T-helper 1 cell treated with Interleukin-12 subunit alpha and Interleukin-12 subunit beta and Interleukin-4 antibody, amounts not matched to agents 30 μg/mL and 1 μg/mL, for 36 hours (primary cell): ENCODE measurements at regions not wholly inside any gene's neighbourhood (a gene's known extent, or its start where the extent isn't known, plus 50 kb on each side); places are given as distances from the start of the nearest gene placed in this dataset.

ENCODE experiments used
- H3K27ac Mint-ChIP-seq: one replicate; pipeline ENCODE4 v1.8.0; 2021; ENCODE audit warnings: mild to moderate bottlenecking, mixed read lengths
- H3K27me3 Mint-ChIP-seq: one replicate; pipeline ENCODE4 v1.8.0; 2021; ENCODE audit warnings: low read depth, mixed read lengths
- H3K36me3 Mint-ChIP-seq: one replicate; pipeline ENCODE4 v1.8.0; 2021; ENCODE audit warnings: low read depth, mixed read lengths
- H3K4me1 Mint-ChIP-seq: one replicate; pipeline ENCODE4 v1.8.0; 2021; ENCODE audit warnings: low read depth, mixed read lengths
- H3K4me3 Mint-ChIP-seq: one replicate; pipeline ENCODE4 v1.8.0; 2021; ENCODE audit warnings: mild to moderate bottlenecking, moderate library complexity, mixed read lengths
- H3K9me3 Mint-ChIP-seq: one replicate; pipeline ENCODE4 v1.8.0; 2021; ENCODE audit warnings: mixed read lengths

GRCh38 chr5:8473016-8473415 is 604.1 kb downstream of the MTRR start:
- Mint-ChIP-seq H3K27ac (no peak overlapping the region), H3K36me3 (no peaks in the 10 kb centered on the region), H3K4me3 (no peak overlapping the region), H3K9me3 (peaks cover 30% of the 10 kb centered on the region), H3K4me1 (no peaks in the 10 kb centered on the region), H3K27me3 (no peaks in the 10 kb centered on the region)

GRCh38 chr5:8473827-8474568 is 605.0 kb downstream of the MTRR start:
- H3K27me3 Mint-ChIP-seq: no peaks in the 10 kb centered on the region
- no peak overlapping the region for H3K4me3 Mint-ChIP-seq
- no peaks in the 10 kb centered on the region for H3K36me3 Mint-ChIP-seq
- peaks cover 30% of the 10 kb centered on the region for H3K9me3 Mint-ChIP-seq
- H3K4me1 Mint-ChIP-seq: no peaks in the 10 kb centered on the region
- no peak overlapping the region for H3K27ac Mint-ChIP-seq

DNA sequence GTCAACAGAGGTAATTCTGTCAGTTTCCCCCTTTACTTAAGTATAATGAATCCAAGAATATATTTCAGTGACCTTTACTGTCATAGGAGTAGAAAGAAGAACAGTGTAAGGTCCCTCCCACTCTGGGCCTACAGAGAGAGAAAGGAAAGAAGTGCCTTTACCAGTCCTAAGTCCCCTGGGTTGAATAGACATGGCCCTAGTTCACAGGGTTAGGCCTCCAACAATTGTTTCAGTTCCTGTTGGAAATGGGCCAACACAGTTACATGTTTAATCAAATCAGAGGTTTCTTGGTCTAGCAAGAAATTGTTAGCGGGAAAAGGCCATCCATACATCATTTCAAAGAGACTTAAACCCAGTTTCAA is 605.6 kb downstream of the MTRR start:
- H3K27ac Mint-ChIP-seq: no peak overlapping the region
- H3K36me3 Mint-ChIP-seq: no peaks in the 10 kb centered on the region
- peaks cover 29% of the 10 kb centered on the region for H3K9me3 Mint-ChIP-seq
- H3K4me1 Mint-ChIP-seq: no peaks in the 10 kb centered on the region
- H3K4me3 Mint-ChIP-seq: no peak overlapping the region
- H3K27me3 Mint-ChIP-seq: no peaks in the 10 kb centered on the region

- Mint-ChIP-seq H3K27ac (no peak overlapping the region), H3K36me3 (no peaks in the 10 kb centered on the region), H3K9me3 (peaks cover 18% of the 10 kb centered on the region), H3K4me1 (no peaks in the 10 kb centered on the region), H3K4me3 (no peak overlapping the region), H3K27me3 (no peaks in the 10 kb centered on the region)
Observed at GRCh38 chr5:8478326-8478725, 609.4 kb downstream of the MTRR start.

DNA sequence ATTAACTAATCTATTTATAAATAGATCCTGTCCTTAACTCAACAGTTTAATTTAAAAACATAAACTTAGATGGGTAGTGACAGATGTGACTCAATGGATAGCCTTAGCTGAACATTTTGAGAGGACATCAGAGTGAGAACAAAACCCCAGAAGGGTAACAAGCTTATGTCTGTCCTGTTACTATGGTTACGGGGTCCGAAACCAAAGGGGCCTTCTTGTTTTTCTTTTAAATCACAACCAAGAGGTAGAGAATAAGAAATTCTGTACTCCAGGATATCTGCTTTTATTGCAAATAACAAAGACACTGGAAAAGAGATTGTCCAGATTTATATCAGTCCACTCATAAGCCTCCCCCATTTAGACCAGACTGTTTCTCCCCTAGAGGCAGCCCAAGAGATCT is 612.1 kb downstream of the MTRR start:
- Mint-ChIP-seq H3K27me3 (no peaks in the 10 kb centered on the region), H3K9me3 (peaks cover 17% of the 10 kb centered on the region), H3K27ac (no peak overlapping the region), H3K4me1 (no peaks in the 10 kb centered on the region), H3K4me3 (no peak overlapping the region), H3K36me3 (no peaks in the 10 kb centered on the region)

DNA sequence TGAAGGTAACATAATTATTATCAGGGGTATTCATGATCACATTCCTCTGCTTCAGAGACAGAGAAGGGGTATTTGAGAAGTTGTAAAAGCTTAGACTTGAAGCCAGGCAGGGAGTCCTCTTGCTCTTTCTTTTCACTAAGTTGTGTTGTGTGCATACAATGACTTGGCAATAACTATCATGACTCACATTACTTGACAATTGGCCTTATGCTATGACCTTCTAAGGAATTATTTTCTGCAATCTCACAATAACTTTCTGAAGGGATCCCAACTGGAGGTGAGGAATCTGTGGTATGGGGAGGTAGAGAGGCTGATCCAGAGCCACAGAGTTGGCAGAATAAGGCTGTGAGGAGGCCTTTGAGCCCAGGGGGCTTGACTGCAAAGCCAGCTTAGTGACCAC is 622.3 kb downstream of the MTRR start:
- Mint-ChIP-seq H3K36me3 (no peaks in the 10 kb centered on the region), H3K4me1 (no peaks in the 10 kb centered on the region), H3K4me3 (no peak overlapping the region), H3K27ac (no peak overlapping the region), H3K27me3 (no peaks in the 10 kb centered on the region), H3K9me3 (peaks cover 23% of the 10 kb centered on the region)

DNA sequence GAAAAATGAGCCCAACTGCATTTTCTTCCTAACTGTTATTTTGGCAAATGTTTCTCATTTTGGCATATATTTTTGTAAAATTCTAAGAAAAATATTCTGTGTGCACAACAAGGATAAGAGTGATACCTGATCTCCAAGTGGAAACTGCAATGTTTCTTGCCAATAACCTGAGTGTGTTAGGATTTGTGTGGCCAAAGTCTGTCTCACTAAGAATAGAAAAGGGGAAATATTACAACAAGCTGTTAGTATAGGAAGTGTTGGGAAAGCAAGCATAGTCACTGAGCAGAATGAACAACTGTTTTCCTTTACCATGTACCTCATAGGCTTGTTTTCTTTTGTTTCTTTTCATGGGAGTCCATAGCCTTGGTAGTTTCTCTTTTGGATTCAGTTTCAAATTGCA is 624.2 kb downstream of the MTRR start:
- Mint-ChIP-seq H3K27ac (no peak overlapping the region), H3K4me3 (no peak overlapping the region), H3K36me3 (no peaks in the 10 kb centered on the region), H3K9me3 (peaks cover 35% of the 10 kb centered on the region), H3K27me3 (no peaks in the 10 kb centered on the region), H3K4me1 (no peaks in the 10 kb centered on the region)

DNA sequence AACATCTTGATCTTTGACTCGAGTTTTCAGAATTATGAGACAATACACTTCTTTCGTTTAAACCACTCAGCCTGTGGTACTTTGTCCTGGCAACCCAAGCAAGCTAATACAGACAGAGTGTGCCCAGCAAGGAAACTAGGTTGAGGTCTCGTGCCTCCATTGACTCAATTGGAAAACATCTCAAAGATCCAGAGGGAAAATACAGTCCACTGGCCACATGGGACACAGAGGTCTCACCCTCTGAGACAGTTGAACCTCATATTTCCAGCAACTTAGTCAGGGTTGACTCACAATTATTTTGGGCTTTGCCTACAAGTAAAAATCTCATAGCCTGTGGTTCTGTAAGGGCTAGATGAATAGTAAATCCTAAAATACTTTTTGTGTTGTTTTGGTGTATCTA is 631.5 kb downstream of the MTRR start:
- Mint-ChIP-seq H3K4me3 (no peak overlapping the region), H3K27me3 (no peaks in the 10 kb centered on the region), H3K4me1 (no peaks in the 10 kb centered on the region), H3K27ac (no peak overlapping the region), H3K9me3 (peaks cover 39% of the 10 kb centered on the region), H3K36me3 (no peaks in the 10 kb centered on the region)

GRCh38 chr5:8505196-8505595 is 636.2 kb downstream of the MTRR start:
- Mint-ChIP-seq H3K27ac (no peak overlapping the region), H3K36me3 (no peaks in the 10 kb centered on the region), H3K27me3 (no peaks in the 10 kb centered on the region), H3K4me3 (no peak overlapping the region), H3K9me3 (peaks cover 17% of the 10 kb centered on the region), H3K4me1 (no peaks in the 10 kb centered on the region)

DNA sequence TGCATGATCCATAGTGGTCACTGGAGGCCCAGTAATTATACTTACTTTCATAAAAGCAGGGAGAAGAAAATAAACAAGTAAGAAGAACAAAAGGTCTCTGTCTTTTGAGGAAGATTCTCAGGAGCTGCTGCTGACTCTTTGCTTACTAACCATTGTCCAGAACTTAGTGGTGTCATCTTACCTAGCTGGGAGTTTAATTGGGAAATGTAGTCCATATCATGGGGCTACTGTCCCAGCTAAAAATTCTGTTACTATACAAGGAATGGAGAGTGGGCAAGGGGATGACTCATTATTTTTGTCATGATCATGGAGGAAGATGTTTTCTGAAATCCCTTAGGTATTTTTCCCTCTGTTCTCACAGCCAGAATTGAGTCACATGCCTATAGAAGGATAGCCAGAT is 639.3 kb downstream of the MTRR start:
- H3K36me3 Mint-ChIP-seq: no peaks in the 10 kb centered on the region
- no peaks in the 10 kb centered on the region for H3K27me3 Mint-ChIP-seq
- H3K27ac Mint-ChIP-seq: no peak overlapping the region
- H3K9me3 Mint-ChIP-seq: peaks cover 14% of the 10 kb centered on the region
- no peaks in the 10 kb centered on the region for H3K4me1 Mint-ChIP-seq
- no peak overlapping the region for H3K4me3 Mint-ChIP-seq

- Mint-ChIP-seq H3K27ac (no peak overlapping the region), H3K4me3 (no peak overlapping the region), H3K4me1 (no peaks in the 10 kb centered on the region), H3K9me3 (peaks cover 16% of the 10 kb centered on the region), H3K27me3 (no peaks in the 10 kb centered on the region), H3K36me3 (no peaks in the 10 kb centered on the region)
Observed at GRCh38 chr5:8516356-8516755, 647.4 kb downstream of the MTRR start.

- no peaks in the 10 kb centered on the region for H3K4me1 Mint-ChIP-seq
- H3K27ac Mint-ChIP-seq: no peak overlapping the region
- H3K36me3 Mint-ChIP-seq: no peaks in the 10 kb centered on the region
- no peak overlapping the region for H3K4me3 Mint-ChIP-seq
- peaks cover 15% of the 10 kb centered on the region for H3K9me3 Mint-ChIP-seq
- no peaks in the 10 kb centered on the region for H3K27me3 Mint-ChIP-seq
Observed at GRCh38 chr5:8517456-8517855, 648.5 kb downstream of the MTRR start.

DNA sequence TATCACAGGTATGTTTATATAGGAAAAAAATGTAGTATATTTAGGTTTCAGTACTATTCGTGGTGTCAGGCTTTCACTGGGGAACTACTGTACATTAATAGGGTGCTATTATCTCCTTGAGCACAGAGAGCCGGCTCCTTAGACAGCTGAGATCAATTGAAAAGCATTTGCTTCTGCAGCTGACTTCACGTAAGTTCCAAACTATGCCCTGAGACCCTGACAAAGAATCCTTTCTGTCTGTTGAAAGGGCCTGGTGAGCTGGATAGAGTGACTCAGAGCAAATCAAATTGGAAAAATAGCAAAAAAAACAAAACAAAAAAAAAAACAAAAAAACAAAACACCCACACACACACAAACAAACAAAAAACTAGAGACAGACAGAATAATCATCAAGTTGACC is 652.0 kb downstream of the MTRR start:
- no peak overlapping the region for H3K4me3 Mint-ChIP-seq
- no peaks in the 10 kb centered on the region for H3K4me1 Mint-ChIP-seq
- no peaks in the 10 kb centered on the region for H3K27me3 Mint-ChIP-seq
- no peaks in the 10 kb centered on the region for H3K36me3 Mint-ChIP-seq
- no peak overlapping the region for H3K27ac Mint-ChIP-seq
- no peaks in the 10 kb centered on the region for H3K9me3 Mint-ChIP-seq

DNA sequence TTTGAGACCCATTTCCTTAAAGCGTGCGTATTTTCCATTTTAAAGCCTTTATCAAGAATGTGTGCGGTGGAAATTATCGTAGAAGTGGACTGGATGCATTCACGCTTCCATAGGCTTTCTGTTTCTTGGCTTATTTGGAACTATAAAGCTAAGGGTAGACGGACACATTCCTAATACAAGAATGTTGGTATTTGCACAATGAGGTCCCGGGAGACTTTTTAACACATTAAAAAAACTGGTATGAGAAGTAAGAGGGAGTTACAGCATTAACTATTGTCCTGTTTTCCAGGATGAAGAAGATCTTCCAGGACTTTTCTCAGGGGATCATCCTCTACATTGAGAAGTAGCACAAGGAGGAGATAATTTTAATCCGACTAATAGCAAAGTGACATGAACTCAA is 653.0 kb downstream of the MTRR start:
- no peak overlapping the region for H3K4me3 Mint-ChIP-seq
- no peaks in the 10 kb centered on the region for H3K9me3 Mint-ChIP-seq
- no peaks in the 10 kb centered on the region for H3K27me3 Mint-ChIP-seq
- H3K4me1 Mint-ChIP-seq: no peaks in the 10 kb centered on the region
- H3K36me3 Mint-ChIP-seq: no peaks in the 10 kb centered on the region
- no peak overlapping the region for H3K27ac Mint-ChIP-seq

GRCh38 chr5:8522646-8523045 is 653.7 kb downstream of the MTRR start:
- Mint-ChIP-seq H3K27me3 (no peaks in the 10 kb centered on the region), H3K4me1 (no peaks in the 10 kb centered on the region), H3K4me3 (no peak overlapping the region), H3K9me3 (no peaks in the 10 kb centered on the region), H3K27ac (no peak overlapping the region), H3K36me3 (no peaks in the 10 kb centered on the region)

- Mint-ChIP-seq H3K27me3 (no peaks in the 10 kb centered on the region), H3K36me3 (no peaks in the 10 kb centered on the region), H3K4me1 (no peaks in the 10 kb centered on the region), H3K9me3 (no peaks in the 10 kb centered on the region), H3K4me3 (no peak overlapping the region), H3K27ac (no peak overlapping the region)
Observed at GRCh38 chr5:8523501-8523900, 654.6 kb downstream of the MTRR start.
